Hematopoietic multipotent progenitor cell treated with erythropoietin and hydrocortisone succinate and interleukin-3 and kit ligand, for 15 days (in vitro differentiated cells): ENCODE measurements at regions not wholly inside any gene's neighbourhood (a gene's known extent, or its start where the extent isn't known, plus 50 kb on each side); places are given as distances from the start of the nearest gene placed in this dataset.
"Not testable (repeated sequence)": the region's sequence is repeated elsewhere in the genome, so short reads cannot be mapped to it uniquely, and the experiment has no call there.

Experiments used
- DNase-seq: peaks from one replicate; pipeline ENCODE4 v3.0.0-alpha.2; 2015; ENCODE audit warnings: low spot score

GRCh38 chr7:45407730-45408408, 166.3 kb upstream of the ADCY1 start:
- no peak for DNase-seq

GRCh38 chr7:45408409-45408737, 165.8 kb upstream of the ADCY1 start:
- no peak for DNase-seq

GRCh38 chr7:45410893-45411292, 163.3 kb upstream of the ADCY1 start:
- no peak for DNase-seq

- no peak for DNase-seq
Observed at GRCh38 chr7:45413419-45413818, 160.7 kb upstream of the ADCY1 start.

GRCh38 chr7:45414226-45414625, 159.9 kb upstream of the ADCY1 start:
- no peak for DNase-seq

- no peak for DNase-seq
Observed at GRCh38 chr7:45415265-45415664, 158.9 kb upstream of the ADCY1 start.

GRCh38 chr7:45416846-45417245, 157.3 kb upstream of the ADCY1 start:
- no peak for DNase-seq

GRCh38 chr7:45417268-45417667, 156.9 kb upstream of the ADCY1 start:
- DNase-seq: no peak

- DNase-seq: no peak
Observed at GRCh38 chr7:45417735-45418134, 156.4 kb upstream of the ADCY1 start.

- DNase-seq: no peak
Observed at GRCh38 chr7:45420843-45421495, 153.2 kb upstream of the ADCY1 start.

- no peak for DNase-seq
Observed at GRCh38 chr7:45421806-45422205, 152.4 kb upstream of the ADCY1 start.

GRCh38 chr7:45430397-45430796, 143.8 kb upstream of the ADCY1 start:
- no peak for DNase-seq

- DNase-seq: no peak
Observed at GRCh38 chr7:45434167-45434784, 139.9 kb upstream of the ADCY1 start.

GRCh38 chr7:45435131-45435530, 139.0 kb upstream of the ADCY1 start:
- DNase-seq: no peak

GRCh38 chr7:45435846-45436245, 138.3 kb upstream of the ADCY1 start:
- no peak for DNase-seq

- DNase-seq: not testable (repeated sequence)
Observed at GRCh38 chr7:45440776-45441175, 133.4 kb upstream of the ADCY1 start.

- no peak for DNase-seq
Observed at GRCh38 chr7:45443263-45443662, 130.9 kb upstream of the ADCY1 start.

GRCh38 chr7:45446195-45446944, 127.8 kb upstream of the ADCY1 start:
- no peak for DNase-seq

- DNase-seq: no peak
Observed at GRCh38 chr7:45447296-45447695, 126.9 kb upstream of the ADCY1 start.

- DNase-seq: no peak
Observed at GRCh38 chr7:45450571-45451204, 123.5 kb upstream of the ADCY1 start.

- no peak for DNase-seq
Observed at GRCh38 chr7:45451342-45452035, 122.7 kb upstream of the ADCY1 start.

GRCh38 chr7:45454771-45455170, 119.4 kb upstream of the ADCY1 start:
- no peak for DNase-seq
